HL-60/S4 treated with retinoic acid at 250 ng/mL for 4 days and 3 days (cell line): ENCODE measurements at regions not wholly inside any gene's neighbourhood (a gene's known extent, or its start where the extent isn't known, plus 50 kb on each side); places are given as distances from the start of the nearest gene placed in this dataset.

Experiments
- in situ Hi-C: fragments of 300-500 bp; cut with MboI; formaldehyde crosslinking; loops from 2 replicates; pipeline ENCODE4 v1.7.0; 2022; ENCODE audit warnings: low sequenced_read_pairs

DNA sequence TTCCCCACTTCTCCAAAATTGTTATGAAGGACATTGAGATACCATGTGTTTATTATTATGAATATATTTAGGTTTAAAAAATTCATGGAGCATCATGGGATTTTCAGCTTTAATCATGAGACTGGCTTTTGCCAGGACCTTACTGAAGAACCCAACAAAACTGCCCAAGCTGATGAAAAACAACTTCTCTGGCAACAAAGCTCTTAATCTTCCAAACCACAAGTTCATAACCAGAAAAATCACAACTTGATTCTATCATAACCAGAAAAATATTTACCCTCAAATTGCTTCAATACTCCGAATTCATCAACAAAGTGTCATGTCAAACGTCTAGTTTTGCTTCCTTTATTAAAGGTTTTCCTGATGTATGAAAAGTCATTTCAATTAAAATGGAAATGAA, 971.8 kb upstream of the ACVR2A start:
- in situ Hi-C loops, result no loop called here

DNA sequence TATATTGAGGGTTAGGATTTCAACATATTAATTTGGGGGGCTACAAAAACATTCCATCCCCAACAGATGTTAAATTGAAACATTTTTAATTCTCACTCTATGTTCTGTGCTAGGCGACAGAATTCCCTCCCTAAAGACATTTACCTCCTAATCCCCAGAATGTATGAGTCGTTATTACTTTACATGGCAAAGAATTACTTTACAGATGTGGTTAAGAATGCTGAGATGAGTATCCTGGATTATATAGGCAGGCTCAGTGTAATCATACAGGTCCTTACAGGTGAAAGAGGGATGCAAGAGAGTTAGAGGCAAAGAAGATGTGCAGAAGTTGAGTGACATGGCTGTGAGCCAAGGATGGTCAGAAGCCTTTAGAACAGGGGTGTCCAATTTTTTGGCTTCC, 974.1 kb upstream of the ACVR2A start:
- in situ Hi-C loops, result no loop called here

DNA sequence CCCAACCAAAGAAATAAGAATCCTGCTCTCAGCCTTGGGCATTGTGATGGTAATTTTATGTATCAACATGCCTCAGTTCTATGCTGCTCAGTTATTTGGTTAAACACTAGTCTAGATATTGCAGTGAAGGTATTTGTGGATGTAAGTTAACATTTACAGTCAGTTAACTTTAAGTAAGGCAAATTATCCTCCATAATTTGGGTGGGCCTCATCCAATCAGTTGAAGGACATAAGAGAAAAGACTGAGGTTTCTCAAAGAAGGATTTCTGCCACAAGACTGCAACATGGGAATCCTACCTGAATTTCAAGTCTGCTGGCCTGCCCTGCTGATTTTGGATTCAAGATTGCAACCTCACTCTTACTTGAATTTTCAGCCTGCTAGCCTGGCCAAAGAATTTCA, 975.5 kb upstream of the ACVR2A start:
- in situ Hi-C loops, result no loop called here

DNA sequence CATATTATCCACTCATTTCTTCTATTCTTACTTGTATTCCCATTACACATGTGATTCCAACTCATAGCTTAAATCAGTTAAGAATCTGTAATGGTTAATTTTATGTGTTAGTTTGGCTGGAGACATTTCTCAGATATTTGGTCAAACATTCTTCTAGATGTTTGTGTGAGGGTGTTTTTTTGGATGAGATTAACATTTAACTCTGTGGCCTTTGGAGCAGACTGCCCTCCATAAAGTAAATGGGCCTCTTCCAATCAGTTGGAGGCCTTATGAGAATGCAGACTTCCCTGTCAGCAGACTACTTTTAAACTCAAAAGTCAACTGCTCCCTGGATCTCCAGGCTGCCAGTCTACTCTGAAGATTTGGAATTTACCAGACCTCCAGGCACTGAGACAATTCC, 976.8 kb upstream of the ACVR2A start:
- in situ Hi-C loops, result no loop called here

DNA sequence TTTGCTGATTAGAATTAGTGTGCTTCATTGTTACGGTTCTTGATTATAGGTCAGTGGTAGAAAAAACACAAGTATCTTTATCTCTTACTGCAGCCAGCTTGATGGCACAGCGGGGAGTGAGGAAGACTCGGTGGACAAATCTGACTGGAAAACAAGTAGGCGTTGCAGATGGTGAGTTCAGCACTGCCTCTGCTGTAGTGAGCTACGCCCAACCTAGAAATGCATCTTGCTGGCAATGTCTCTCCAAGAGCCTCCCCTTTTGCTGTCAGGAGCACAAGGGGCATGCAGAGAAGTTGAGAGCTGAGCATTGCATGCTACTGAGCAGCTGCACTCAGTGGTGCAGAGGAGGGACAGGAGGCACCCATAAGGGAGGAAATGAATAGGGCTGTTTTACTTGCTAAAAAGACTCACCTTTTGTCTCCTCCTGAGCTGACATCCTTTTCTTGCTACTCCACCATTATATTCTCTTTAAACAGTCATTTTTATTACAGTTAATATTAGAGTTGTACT, 977.3 kb upstream of the ACVR2A start:
- in situ Hi-C loops, result no loop called here

DNA sequence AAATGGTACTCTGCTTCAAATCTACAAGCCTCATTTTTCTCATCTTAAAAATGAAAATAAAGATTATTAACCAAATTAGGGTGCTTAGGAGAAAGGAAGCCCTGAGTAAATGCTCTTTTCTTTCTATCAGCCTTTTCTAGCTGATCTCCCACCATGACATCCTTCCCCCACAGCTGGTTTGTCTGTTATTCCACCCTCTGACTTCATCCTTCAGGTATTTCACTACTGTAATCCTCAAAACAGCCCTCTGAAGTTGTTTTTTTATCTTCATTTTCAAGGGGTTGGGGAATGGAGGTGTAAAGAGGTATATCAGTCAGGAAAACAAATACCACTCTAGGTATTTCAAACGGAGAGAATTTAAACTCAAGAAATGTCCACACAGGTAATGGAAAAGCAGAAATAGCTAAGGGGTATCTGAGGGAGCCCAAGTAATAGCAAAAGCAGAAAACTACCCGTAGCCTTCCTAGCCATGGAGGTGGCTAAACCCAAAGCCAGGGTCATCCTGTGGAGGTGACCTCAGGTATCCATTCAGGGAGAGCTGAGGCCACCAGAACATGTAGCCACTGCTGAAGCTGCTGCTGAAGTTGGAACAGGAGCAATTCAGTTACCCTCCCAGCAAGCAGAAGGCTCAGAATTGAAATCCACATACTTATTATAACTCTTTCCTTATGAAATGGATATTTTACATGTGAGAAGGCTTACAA, 990.9 kb upstream of the ACVR2A start:
- in situ Hi-C loops, result no loop called here

DNA sequence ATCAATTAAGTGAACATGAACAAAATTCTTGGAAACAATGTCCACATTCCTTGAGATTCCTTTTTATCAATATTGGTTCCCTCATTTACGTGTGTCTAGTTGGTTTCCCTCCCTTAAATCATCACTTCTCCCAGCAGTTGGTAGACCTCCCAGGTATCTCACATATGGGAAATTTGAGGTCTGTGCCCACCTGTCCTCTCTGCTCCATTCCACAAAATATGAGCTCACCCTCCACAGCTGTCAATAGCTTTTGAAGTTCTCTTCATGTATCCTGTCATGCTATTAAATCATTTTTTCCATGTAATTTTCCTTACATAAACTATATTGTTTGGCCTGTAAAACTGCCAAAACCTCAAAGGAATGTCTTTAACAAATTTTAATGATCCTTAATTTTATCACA, 992.2 kb upstream of the ACVR2A start:
- in situ Hi-C loops, result no loop called here

DNA sequence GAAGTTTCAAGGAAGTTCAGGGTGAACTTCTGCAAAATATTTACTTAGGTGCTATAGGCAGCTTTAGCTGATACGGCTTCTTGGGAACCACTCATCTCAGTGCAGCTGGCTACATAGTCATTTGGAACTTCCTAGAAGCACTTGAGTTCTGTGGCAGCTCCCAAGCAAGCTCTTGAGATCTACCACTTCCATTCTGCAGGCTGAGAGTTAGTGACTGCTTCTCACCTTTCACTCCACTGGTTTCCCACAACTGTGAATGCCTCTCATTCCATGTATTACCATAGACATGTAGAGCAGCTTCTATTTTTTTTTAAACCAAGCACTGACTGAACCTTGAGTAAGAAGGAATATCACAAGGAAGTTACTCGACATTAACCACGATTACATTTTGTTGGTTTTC, 994.1 kb upstream of the ACVR2A start:
- in situ Hi-C loops, result no loop called here

DNA sequence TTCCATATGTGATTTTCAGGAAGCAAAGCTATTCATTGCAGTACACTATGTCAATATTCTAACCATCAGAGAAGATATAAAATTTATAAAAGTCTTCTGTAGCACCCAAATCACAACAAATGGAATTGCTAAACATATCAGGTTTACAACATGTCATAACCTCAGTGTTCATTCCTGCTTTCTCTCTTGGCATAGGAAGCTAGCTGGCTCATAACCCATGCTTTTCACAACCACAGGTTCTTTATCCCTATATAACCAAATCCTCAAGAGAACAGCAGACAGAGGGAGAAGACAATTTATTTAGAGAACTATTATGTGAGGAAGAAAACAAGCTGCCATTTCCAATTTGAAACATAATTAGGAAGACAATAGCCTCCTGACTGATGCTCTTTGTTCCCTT, 997.0 kb upstream of the ACVR2A start:
- in situ Hi-C loops, result no loop called here

DNA sequence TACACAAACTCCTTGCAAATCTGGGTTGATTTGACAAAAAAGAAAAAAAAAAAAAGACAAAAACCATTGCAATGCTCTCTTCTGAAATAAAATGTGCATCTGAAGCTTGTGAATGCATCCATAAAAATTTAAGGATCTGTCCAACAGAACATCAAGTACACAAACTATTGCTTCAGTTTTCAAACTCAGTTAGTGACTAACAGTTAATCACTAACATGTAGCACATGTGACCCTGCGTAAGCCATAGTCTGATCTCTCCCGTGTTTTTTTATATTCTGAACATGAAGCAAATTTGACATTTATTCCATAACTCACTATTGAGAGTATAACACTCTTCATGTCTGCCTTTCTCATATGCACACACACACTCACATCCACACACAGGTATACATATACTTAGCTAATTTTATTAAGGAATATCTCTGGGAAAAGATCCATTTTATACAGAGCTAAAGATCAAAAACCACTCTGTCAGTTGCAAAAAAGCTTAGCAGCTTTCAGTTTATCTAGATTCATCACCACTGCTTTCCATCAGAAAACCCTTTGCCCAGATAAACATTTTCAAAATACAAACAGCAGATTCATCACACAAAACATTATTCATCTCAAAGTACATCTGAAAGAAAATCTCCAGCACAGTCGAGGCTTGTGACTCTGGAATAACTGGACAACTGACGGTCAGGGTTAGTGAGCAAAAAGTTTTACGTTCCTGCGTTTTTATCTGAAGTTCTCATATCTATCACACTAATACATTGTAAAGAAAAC, 1000.4 kb upstream of the ACVR2A start:
- in situ Hi-C loops, result no loop called here

DNA sequence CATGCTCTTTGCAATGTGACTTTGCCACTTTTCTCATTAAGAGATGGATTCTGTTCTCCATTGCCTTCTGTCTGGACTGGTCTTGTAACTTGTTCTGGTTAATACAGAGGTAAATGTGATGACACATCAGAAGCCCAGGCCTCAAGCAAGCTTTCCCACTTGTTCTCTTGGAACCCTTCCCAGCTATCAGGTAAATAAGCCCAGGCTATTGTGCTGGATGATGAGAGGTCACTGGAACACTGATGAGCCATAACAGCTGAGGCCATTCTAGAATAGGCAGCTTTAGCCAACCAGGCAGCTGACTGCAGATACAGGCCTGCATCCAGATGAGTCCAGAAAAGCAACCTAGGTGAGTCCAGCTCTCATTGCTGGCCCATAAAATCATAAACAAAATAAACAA, 1007.0 kb upstream of the ACVR2A start:
- in situ Hi-C loops, result no loop called here

DNA sequence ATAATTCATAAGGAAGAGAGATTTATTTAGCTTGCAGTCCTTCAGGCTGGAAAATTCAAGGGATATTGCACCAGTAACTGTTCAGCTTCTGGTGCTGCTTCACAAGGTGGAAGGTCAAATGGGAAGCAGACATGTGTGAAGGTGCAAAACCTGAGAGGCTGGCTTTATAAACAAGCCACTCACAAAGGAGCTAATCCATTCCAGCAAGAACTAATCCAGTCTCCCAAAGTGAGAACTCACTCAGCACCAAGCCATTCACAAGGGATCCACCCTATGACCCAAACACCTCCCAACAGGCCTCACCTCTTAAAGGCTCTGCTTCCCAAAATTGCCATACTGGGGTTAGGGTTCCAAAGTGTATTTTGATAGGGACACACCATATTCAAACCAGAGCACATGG, 1018.4 kb upstream of the ACVR2A start:
- in situ Hi-C loops, result no loop called here

DNA sequence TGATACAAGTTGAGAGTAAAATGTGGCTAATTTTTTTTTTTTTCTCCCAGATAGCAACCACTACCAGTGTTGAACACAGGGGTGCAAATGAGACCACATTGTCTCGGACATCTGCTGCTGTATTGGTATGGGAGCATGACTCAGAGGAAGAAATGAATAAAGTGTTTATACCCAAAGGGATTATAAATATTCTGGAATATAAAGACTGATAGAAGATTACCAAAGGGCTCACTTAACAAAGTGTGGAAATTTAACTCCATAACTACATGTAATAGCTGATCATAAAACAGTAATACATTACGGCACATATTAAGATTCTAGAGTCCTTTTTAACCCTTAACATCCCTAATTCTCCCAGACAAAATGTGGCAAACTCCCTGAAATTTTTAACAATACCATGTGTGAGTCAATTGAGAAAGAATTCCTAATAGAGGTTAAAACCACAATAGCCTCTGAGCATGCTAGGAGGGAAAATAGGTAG, 1023.0 kb upstream of the ACVR2A start:
- in situ Hi-C loops, result no loop called here

DNA sequence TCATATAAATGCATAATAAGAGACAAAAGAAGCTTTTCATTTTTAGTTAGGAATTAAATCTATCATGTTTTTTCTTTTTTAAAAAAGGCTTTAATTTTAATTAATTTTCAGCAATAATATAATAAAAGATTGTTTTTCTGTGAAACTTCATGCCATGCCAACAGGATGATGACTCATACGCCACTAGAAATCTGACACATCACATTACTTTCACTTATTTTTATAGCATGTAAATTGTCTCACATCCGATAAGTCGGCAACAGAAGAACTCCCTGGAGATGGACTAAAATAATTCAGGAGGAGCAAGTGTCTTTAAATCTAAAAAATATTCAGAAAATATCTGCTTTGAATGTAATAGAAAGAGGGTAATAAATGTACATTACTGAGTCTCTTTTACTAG, 1024.2 kb upstream of the ACVR2A start:
- in situ Hi-C loops, result no loop called here

DNA sequence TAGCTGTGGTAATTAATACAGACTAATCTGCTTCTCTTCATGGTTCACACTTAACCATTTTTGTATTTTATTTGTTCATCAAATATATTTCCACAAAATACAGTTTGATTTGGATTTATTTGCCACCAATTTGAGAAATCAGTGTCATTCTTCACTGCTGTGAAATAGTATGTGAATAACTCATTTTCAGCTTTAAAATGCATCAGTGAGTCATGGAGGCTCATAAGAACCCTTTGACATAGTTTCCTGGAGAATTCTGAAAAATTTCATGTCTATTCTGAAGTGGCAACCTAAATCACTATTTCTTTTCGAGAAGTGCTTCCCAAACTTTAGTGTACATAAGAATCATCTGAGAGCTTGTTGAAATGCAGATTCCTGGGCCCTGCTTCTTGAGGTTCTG, 1026.7 kb upstream of the ACVR2A start:
- in situ Hi-C loops, result no loop called here

DNA sequence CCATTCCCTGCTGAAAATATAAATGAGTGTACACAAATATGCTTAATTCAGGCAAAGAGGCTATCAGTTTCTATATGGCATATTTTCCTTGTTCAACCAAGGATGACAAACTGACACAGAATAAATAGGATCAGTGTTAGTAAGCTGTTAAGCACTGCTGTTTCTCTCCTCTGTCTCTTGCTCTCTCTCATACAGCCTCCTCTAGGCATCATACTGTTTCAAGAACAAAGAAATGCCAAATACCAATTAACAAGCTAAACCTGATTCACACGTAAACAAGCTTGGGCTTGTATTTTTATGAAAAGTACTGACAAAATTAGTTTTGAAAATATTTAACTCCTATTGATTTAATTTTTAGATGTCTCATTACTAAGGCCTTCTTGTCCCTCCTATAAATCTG, 1027.2 kb upstream of the ACVR2A start:
- in situ Hi-C loops, result no loop called here

DNA sequence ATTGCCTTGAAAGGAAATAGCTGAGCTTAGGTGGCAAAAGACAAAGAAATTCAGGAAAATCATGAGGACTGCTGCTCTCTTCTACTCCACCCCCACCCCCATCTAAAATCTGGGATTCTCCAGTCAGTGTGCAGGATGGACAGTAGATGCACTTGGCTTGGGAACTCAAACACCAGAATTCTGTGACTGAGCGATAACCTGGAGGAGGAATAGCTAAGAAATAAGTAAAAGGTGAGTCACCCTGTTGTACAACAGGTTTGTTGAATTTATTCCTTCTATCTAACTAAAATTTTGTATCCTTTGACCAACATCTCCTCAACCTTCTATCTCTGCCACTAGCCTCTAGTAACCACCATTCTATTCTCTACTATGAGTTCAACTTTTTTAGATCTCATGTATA, 1029.9 kb upstream of the ACVR2A start:
- in situ Hi-C loops, result no loop called here

DNA sequence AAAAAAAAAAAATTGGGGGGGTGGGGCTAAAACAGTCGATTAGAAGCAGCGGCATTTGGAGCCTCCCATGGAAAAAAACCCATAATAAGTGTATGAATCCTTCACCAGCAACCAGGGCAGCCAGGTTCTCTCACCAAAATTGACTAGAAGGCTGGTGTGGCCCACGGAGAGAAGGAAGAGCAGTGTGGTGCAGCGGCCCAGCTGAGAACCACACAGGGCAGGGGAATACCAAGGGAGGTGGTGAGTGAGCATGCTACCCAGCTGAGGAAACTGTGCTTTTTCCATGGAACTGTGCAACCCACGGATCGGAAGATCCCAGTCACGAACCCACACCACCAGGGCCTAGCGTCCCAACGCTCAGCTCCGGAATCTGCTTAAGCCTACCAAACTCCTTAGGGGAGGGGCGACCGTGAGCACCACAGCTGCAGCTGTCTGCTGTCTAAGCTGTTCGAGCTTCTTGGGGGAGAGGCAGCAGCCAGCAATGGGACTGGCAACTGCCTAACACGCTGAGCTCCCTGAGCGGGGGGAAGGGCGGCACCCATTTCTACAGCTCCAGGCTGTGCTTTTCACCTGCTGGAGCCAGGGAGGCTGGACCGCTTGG, 1037.2 kb upstream of the ACVR2A start:
- in situ Hi-C loops, result no loop called here

DNA sequence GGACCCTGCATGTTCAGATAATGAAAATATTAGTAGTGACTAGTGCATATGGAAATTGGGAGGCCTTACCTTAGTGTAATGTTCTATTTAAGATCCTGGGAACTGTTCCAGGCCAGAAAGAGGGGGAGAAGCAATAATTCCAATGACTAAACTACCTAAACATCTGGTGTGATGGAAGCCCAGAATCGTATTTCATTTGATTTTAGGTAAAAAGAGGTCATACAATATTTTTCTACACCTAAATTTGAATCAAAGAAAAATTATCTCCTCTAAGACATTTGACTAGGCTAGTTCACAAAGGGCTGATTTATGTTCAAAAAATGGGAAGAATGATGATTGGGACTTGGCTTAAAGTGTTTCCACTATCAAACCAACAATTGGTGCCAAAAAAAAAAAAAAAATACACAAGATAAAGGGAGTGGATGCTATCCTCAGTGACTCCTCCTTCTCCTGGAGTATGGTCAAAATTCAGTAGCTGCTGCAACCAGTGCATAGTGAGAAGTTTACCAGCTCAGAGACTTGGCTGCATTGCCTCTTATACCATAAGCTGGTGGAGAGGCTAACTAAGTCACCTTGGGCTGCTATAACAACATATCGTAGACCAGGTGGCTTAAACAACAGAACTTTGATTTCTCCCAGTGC, 1038.3 kb upstream of the ACVR2A start:
- in situ Hi-C loops, result no loop called here

DNA sequence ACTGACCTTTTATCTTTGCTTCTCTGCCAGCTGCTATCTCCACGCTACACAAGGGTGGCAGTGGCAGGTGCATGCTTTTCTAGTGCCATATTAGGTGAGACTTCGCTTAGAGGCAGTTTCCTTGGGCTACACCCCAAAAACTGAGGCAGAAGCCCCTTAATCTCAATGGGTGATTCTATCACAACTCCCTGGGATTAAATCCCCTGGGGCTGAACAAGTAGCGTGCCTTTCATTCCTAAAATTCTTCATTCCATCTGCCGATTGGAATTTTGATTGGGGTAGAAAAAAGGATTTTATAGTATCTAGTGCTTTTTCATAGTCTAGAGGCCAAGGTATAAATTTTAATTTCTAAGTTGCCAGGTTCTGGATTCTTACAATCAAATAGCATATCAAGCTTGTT, 1040.5 kb upstream of the ACVR2A start:
- in situ Hi-C loops, result no loop called here

DNA sequence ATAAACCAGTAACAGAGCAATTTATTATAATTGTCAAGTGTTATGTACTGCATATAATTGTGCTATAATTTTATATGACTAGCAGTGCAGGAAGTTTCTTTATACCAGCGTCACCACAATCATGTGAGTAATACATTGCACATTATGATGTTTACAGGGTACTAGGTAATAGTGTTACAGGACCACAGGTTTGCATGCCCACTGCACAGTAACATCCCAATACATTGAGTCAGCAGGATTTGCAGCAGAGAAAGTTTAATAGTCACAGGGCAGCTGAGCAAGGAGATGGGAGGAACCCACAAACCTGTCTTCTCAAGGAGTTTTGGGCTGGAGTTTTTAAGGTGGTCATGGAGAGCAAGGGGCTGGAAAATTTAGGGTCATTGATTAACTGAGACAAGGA, 1042.9 kb upstream of the ACVR2A start:
- in situ Hi-C loops, result no loop called here

DNA sequence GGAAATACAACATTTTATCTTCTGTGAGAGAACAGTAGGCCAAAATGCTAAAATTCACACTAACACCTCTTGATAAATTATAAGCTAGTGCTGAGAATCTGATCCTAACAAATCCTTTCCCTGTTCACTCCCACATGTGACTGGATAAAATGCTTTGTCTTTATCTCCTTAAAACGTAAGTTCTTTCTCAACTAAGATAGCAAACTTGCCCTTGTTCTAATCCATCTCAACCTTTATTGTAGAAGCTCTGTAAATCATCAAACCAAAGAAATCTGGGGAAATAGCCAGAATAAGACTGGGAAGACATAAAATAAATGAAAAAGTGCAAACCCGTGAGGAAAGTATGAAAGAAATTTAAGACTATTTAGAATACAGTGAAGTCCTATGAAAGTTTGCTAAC, 1058.4 kb upstream of the ACVR2A start:
- in situ Hi-C loops, result no loop called here
